Skeletal muscle tissue (tissue), 3 donors: ENCODE measurements at regions not wholly inside any gene's neighbourhood (a gene's known extent, or its start where the extent isn't known, plus 50 kb on each side); places are given as distances from the start of the nearest gene placed in this dataset.

ENCODE experiments used
- H3K27ac ChIP-seq: one replicate; pipeline ENCODE4 v1.7.0; 2013; ENCODE audit warnings: mild to moderate bottlenecking, low read depth, low read length, inconsistent platforms
- H3K27me3 ChIP-seq, 3 donors: one replicate each; pipeline ENCODE4 v1.7.0; 2013; ENCODE audit warnings: low read length in 3 of 3; ENCODE audit not compliant: control insufficient read depth in 3 of 3, insufficient read depth in 3 of 3
- H3K36me3 ChIP-seq, 3 donors: one replicate each; pipeline ENCODE4 v1.7.0; 2013; ENCODE audit warnings: low read length in 3 of 3; ENCODE audit not compliant: control insufficient read depth in 3 of 3, insufficient read depth in 3 of 3
- H3K4me1 ChIP-seq, 3 donors: one replicate each; pipeline ENCODE4 v1.7.0; 2013; ENCODE audit warnings: low read length in 3 of 3, mild to moderate bottlenecking in 3 of 3; ENCODE audit not compliant: control insufficient read depth in 3 of 3, insufficient read depth in 3 of 3
- H3K4me3 ChIP-seq, 3 donors: one replicate each; pipeline ENCODE4 v1.7.0; 2013; ENCODE audit warnings: low read length in 3 of 3
- H3K9ac ChIP-seq, 3 donors: one replicate each; pipeline ENCODE4 v1.7.0; 2013; ENCODE audit warnings: low read length in 3 of 3, mild to moderate bottlenecking in 3 of 3, moderate library complexity in 2 of 3, low read depth in 1 of 3
- H3K9me3 ChIP-seq, 3 donors: one replicate each; pipeline ENCODE4 v1.7.0; 2013; ENCODE audit warnings: low read length in 3 of 3; ENCODE audit not compliant: control insufficient read depth in 3 of 3
- donor health status: Osteomylitis.

DNA sequence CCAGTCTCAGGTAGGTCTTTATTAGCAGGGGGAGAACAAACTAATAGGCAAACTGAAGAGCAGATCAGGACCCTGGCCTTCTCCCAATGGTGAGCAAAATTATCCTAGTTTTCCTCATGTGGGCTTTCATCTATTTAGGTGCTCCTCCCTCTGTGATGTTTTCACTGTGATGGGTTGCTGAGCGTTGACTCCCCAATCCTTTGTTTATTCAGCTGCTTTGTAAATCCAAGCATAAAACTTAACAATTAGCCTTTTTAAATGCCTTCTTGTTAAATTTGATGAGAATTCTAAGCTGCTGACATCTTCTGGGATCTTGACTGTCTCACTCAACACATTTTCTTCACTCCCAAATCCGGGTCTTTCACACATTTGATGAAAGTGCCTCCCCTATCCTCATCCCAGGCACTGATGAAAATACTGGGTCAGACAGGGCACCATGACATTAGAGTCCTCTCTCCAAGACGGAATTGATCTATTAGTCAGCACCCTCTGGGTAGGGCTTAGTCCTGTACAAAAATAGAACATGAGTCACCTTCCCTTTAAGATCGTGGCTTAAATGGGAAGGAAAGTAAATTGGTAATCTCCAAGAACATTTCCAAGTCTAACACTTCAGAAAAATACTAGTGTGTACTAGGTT, 199.3 kb upstream of the ISX start:
- Histone ChIP-seq H3K27ac (no peak overlapping the region), H3K9me3 (no peaks in the 10 kb centered on the region), H3K9ac (no peak overlapping the region), H3K4me1 (no peaks in the 10 kb centered on the region), H3K36me3 (no peaks in the 10 kb centered on the region), H3K4me3 (no peak overlapping the region), H3K27me3 (peaks cover 0 to 3% (median 3%) of the 10 kb centered on the region in 3 donors)

DNA sequence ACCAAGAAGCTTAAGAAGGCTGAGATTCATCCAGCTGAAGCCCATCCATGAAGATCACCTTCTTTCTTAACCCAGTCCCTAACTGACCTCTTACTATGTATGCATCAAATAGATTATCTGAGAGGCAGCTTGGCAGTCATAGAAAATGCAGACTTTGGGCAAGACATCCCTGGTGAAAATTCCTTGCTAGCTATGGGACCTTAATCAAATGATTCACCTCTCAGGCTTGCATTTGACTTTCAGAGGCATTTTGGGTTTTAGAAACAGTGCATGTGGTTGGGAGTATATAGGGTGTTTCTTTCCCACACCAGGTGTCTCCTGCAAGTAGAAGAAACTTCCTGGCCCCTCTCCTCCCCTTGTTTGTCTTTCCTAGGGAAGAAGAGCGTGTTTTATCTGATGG, 188.5 kb upstream of the ISX start:
- Histone ChIP-seq H3K4me1 (no peaks in the 10 kb centered on the region), H3K4me3 (no peak overlapping the region), H3K27ac (no peak overlapping the region), H3K9me3 (no peaks in the 10 kb centered on the region), H3K36me3 (no peaks in the 10 kb centered on the region), H3K9ac (no peak overlapping the region), H3K27me3 (no peaks in the 10 kb centered on the region)

DNA sequence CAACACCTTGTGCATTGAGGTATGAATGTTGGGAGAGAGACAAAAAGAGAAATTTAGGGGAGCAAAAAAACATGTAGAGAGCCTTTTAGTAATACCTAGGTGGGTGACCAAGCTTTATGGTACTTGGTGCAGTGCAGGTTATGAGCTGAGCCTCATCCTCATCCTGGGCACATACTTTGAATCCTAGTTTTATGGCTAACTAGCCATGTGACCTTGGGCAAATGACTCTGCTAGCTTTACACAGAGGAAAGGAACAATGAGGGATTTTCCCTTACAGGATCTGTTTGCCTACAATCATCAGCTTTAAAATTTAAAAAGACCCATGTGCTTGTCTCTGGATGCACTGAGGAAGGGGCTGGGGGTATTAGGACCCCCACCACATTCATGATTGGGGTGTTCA, 187.8 kb upstream of the ISX start:
- Histone ChIP-seq H3K36me3 (no peaks in the 10 kb centered on the region), H3K27me3 (no peaks in the 10 kb centered on the region), H3K9ac (no peak overlapping the region), H3K27ac (no peak overlapping the region), H3K4me1 (no peaks in the 10 kb centered on the region), H3K9me3 (no peaks in the 10 kb centered on the region), H3K4me3 (no peak overlapping the region)

DNA sequence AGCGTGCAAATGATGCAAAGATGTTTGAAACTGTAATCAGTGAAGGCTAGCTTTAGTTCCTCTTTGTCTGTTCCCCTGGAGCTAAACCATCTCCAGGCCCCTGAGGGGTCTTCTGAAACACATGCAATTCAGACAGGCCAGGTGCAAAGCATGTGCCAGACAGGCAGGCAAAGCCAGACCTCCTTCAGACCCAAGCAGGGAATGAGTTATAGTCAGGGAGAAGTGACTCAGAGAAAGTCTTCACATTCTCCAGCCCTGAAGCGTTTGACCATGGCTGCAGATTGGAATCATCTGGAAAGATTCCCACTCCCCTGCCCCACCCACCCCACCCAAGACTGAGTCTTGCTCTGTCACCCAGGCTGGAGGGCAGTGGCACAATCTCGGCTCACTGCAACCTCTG, 187.0 kb upstream of the ISX start:
- H3K4me3 ChIP-seq, result no peak overlapping the region
- H3K4me1 ChIP-seq, result no peaks in the 10 kb centered on the region
- no peaks in the 10 kb centered on the region for H3K36me3 ChIP-seq
- H3K27ac ChIP-seq, result no peak overlapping the region
- H3K9me3 ChIP-seq, result no peaks in the 10 kb centered on the region
- H3K9ac ChIP-seq, result no peak overlapping the region
- H3K27me3 ChIP-seq, result no peaks in the 10 kb centered on the region

DNA sequence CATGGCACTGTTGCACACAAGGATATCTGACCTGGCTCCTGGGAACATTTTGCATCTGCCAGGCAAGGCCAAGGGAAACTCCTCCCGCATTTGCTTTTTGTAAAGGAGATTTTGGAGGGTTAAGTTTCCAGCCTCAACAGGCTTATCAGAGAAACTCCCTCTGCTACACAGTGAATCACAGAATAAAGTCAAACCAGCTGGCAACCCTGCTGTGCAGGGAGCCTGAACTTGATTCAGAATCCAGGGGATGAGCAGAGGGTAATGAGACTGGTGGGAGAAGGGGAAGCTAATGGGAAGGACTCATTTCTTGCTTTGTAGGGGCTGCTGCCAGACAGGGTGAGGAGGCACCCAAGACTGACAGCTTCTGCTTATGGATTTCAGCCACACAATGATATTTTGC, 185.3 kb upstream of the ISX start:
- Histone ChIP-seq H3K27ac (no peak overlapping the region), H3K4me1 (no peaks in the 10 kb centered on the region), H3K4me3 (no peak overlapping the region), H3K9ac (no peak overlapping the region), H3K9me3 (no peaks in the 10 kb centered on the region), H3K36me3 (no peaks in the 10 kb centered on the region), H3K27me3 (no peaks in the 10 kb centered on the region)

DNA sequence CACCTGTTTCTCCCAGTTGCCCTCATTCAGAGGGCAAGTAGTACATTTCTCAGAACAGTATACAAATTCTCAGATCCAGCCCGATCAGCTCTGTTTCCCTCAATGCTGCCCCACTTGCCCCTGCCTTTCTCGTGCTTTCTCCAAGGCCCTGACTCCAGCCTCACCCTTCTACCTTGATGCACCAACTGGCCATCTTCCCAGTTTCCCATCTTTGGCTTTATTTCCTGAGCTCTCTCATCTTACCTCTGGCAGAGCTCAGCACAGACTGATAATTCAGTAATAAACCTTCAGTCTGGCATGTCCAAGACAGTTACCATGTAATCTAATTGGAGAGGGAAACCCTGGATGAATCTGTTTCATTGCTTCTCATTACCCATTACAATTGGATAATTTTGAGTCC, 184.5 kb upstream of the ISX start:
- Histone ChIP-seq H3K9ac (no peak overlapping the region), H3K4me1 (no peaks in the 10 kb centered on the region), H3K27me3 (no peaks in the 10 kb centered on the region), H3K36me3 (no peaks in the 10 kb centered on the region), H3K27ac (no peak overlapping the region), H3K4me3 (no peak overlapping the region), H3K9me3 (no peaks in the 10 kb centered on the region)

DNA sequence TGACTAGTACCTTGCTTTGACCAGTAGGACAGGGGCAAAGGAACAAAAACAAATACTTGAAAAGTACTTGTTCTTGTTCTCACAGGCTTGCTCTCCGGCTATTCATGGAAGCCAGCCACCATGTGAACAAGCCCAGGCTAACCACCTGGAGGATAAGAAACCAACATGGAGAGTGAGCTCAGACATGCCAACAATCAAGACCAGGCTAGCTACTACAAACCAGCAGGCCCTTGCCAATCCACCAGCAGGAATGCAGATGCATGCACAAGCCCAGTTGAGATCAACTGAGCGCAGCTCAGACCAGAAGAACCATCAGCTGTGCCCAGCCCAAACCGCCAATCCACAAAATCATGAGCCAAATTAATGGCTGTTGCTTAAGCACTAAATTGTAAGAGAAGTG, 180.1 kb upstream of the ISX start:
- Histone ChIP-seq H3K27ac (no peak overlapping the region), H3K9me3 (peaks cover 0 to 3% (median 0%) of the 10 kb centered on the region in 3 donors), H3K9ac (no peak overlapping the region), H3K36me3 (no peaks in the 10 kb centered on the region), H3K4me3 (no peak overlapping the region), H3K27me3 (no peaks in the 10 kb centered on the region), H3K4me1 (no peaks in the 10 kb centered on the region)

DNA sequence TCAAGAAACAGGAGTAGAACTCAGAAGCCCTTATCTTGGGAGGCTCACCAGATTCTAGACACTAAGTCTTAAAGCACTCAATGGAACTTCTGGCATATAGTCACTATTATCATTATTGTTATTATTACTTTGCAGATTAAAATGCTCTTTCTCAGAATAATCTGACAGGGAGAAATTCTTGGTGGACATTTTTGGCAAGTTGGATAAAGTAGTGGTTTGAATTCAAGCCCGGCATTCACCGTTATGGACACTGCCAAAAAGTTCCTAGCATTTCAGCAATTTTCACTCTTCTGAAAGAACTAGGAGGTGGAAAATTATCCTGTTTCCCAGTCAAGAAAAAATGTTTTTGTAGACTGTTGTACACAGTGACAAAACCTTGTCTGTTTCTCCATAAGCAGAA, 179.6 kb upstream of the ISX start:
- Histone ChIP-seq H3K4me1 (no peaks in the 10 kb centered on the region), H3K27ac (no peak overlapping the region), H3K4me3 (no peak overlapping the region), H3K9me3 (peaks cover 0 to 3% (median 0%) of the 10 kb centered on the region in 3 donors), H3K36me3 (no peaks in the 10 kb centered on the region), H3K9ac (no peak overlapping the region), H3K27me3 (no peaks in the 10 kb centered on the region)

DNA sequence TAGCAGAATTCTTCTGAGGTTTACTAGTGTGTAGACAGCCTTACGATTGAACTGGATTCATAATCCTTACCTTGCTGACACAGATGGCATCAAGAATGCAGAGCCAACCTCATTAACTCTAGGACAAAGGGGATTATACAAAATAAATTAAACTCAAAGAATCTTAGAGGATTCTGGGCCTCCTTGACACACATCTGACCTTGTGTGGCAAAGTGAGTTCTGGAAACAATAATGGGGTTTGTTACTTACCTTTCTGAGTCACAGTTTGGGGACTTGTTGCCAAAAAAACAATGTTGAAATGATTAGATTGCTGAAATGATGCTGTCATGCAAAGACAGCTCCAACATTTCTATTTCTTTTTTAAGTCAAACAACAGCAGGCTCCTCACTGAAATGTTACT, 179.1 kb upstream of the ISX start:
- Histone ChIP-seq H3K27ac (no peak overlapping the region), H3K36me3 (no peaks in the 10 kb centered on the region), H3K9ac (no peak overlapping the region), H3K4me3 (no peak overlapping the region), H3K27me3 (no peaks in the 10 kb centered on the region), H3K4me1 (no peaks in the 10 kb centered on the region), H3K9me3 (peaks cover 0 to 3% (median 0%) of the 10 kb centered on the region in 3 donors)

DNA sequence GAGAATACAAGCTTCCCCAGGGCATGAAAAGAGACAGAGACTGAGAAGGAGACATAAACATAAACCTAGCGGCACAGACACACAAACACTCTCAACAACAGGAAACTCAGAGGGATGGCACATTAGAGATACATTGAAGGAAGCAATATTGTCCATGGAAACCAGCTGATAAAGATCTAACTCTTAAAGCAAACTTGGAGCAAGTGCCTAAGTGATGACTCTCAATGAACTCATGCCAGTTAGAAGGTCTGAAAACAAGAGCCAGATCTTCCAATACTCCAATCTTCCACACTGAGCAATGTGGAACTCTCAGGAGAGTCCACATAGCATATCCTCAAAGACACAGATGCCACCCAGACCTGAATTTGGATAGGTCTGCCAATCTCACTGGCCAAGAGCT, 168.8 kb upstream of the ISX start:
- Histone ChIP-seq H3K4me1 (no peaks in the 10 kb centered on the region), H3K27me3 (peaks cover 0 to 2% (median 0%) of the 10 kb centered on the region in 3 donors), H3K36me3 (no peaks in the 10 kb centered on the region), H3K9me3 (peaks cover 0 to 4% (median 0%) of the 10 kb centered on the region in 3 donors), H3K9ac (no peak overlapping the region), H3K4me3 (no peak overlapping the region), H3K27ac (no peak overlapping the region)

DNA sequence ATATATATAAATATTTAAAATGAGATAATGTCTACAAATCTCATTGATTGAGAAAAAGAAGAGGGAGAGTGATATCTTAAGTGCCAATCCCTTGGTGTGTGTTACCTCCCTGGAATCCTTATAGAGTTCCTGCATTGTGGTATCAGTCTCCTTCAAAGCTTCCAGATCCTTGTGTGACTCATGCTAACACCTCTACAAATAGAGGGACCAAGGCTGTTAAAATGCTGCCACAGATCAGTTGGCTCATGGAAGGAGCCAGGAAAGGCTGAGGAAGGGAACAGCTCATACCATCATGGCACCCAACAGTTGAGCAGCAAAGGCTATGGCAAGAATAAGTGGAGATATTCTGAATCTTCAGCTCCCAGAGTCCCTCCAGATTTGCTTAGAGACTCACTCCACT, 163.6 kb upstream of the ISX start:
- Histone ChIP-seq H3K36me3 (no peaks in the 10 kb centered on the region), H3K27me3 (no peaks in the 10 kb centered on the region), H3K4me1 (no peaks in the 10 kb centered on the region), H3K9me3 (no peaks in the 10 kb centered on the region), H3K4me3 (no peak overlapping the region), H3K9ac (no peak overlapping the region), H3K27ac (no peak overlapping the region)
